HG03159 (cell line): ENCODE measurements at regions not wholly inside any gene's neighbourhood (a gene's known extent, or its start where the extent isn't known, plus 50 kb on each side); places are given as distances from the start of the nearest gene placed in this dataset.

Experiments used
- ATAC-seq: cut with Tn5 transposase; IDR thresholded peaks from one replicate; pipeline ENCODE4 v1.9.1; 2021; ENCODE audit warnings: mild to moderate bottlenecking, moderate library complexity; ENCODE audit not compliant: unreplicated experiment

DNA sequence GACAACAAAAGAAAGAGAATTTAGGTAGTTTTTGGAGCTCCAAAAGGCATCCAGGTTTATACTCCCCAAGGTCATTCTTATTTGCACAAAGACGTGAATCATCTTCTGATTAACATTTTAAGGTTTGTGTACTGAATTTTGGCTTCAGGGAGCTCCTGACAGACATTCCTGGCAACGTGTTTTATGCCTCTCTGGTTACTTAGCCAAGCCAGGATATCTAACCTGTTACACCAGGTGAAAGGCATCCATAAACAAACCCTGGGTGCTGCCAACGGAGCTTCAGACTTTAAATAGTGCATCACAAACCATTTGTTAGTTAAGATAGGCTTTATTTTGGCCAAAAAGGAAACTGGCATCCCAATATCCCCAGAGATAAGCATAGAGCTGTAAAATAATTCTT, 997.3 kb downstream of the ARAP2 start:
- ATAC-seq: no peak

DNA sequence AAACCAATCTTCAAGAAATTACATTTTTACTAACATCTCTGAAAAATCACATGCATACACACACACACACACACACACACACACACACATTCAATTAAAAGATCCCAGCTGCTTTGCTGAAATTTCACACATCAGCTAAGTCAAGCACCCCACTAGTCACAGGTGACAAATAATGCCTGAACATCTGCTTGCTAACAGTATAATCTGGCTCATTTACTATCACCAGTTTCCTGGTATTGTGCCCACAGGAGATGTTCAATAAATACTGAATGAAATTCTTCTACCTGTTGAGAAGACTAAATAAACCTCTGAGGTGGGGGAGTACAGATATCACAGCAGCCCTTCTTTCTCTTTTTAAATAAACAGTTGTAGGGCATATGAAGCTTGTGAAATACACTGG, 994.0 kb downstream of the ARAP2 start:
- ATAC-seq: no peak

GRCh38 chr4:35250761-35251160, 993.6 kb downstream of the ARAP2 start:
- ATAC-seq: no peak

DNA sequence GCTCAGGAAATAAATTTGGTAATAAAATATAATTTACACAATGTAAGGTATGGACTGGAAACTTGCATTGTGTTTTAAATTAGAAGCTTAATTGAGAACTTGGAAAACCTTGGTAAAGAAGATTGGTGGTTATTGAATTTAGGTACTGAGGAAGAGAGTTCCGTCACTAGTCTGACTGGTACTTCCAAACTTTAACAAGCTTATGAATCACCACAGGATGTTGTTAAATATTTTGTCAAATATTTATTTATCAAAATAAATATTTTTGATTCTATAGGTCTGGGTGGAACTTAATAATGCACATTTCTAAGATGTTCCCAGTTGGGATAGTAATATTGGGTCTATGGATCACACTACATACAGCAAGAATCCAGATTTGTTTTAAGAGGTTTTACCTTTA, 992.2 kb downstream of the ARAP2 start:
- ATAC-seq: no peak

- no peak for ATAC-seq
These were observed 991.4 kb downstream of the ARAP2 start for GRCh38 chr4:35252866-35253265.

DNA sequence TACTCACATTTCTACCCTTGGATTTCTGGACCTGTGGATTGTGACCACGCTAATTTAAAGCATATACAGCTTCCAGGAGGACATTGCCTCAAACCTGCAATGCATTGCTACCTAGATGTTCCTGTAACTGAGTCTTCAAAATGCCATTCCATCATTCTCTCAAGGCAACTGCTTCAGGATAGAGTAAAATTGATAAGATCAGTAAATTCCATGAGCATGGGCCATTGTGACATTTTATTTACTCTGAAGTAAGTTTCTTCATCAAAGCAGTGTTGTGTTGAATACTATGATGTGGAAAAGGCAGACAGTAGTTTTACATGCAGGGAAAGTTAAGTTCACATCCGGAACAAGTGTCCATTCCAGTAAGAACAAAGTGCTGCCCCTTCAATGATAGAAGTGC, 991.0 kb downstream of the ARAP2 start:
- ATAC-seq: no peak

DNA sequence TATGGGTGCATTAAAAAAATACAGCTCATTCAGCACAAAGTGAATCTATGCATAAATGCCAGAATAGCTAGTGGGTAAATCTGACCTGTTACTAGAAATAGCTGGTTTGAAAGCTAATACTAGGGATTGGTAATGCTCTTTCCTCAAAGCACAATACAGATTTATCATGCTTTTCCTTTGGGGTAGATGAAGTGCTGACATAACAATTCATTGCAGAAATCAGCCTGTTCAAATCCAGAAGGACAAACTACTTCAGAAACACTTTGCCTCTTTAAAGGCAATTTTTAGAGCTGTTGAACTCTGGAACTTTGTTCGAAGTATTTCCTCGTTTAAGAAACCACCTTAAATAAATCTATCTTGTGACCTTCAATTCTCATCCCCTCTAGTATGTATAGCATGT, 957.9 kb downstream of the ARAP2 start:
- no peak for ATAC-seq

DNA sequence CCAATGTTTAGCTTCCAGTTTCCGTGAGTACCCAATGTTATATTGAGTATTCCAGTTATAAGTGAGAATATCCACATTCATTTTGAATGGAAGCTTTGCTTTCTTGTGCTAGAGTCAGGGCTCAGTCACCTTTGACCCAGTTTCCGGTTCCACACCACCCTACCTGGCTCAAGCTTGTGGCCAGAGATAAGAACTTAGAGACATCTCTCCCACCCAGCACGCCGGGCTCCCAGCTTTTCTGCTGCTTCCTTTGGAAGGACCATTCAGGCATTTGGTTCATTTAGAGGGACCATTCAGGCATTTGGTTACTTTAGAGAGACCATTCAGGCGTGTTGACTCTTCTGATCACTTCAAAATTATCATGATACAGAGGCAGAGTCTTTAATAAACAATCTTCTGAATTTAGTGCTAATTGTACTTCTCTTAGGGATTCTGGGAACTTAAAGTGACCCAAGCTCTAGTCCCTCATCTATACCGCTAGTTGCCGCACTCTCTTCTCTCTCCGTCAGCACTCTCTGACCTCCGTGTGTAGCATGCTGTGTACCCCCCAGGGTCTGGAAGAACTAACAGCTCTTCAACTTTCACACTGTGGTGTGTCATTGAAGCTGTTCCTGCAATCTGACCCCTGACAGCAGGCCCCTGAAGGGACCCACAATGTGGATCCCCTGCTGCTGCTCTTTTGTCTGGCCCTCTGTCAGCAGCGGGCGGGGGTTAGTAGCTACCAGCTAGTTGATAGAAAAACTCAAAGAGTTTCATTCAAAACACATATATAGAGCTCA, 943.1 kb downstream of the ARAP2 start:
- ATAC-seq: no peak

DNA sequence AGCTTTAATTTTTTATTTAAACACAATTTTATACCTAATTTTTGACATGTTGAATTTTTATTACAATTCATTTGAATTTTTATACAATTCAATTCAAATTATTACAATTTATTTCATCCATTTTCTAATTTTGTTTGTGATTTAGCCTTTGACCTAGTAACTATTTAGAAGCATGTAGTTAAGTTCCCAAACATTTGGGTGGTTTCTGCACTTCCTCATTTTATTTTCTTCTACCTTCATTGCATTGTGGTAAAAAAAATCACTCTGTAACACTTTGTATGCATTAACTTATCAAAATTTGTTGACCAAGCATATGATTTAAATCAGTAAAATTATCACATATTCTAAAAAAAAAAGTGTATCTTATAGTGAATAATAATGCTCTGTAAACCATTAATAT, 928.9 kb downstream of the ARAP2 start:
- no peak for ATAC-seq

- no peak for ATAC-seq
These were observed 918.3 kb downstream of the ARAP2 start for GRCh38 chr4:35325908-35326453.

DNA sequence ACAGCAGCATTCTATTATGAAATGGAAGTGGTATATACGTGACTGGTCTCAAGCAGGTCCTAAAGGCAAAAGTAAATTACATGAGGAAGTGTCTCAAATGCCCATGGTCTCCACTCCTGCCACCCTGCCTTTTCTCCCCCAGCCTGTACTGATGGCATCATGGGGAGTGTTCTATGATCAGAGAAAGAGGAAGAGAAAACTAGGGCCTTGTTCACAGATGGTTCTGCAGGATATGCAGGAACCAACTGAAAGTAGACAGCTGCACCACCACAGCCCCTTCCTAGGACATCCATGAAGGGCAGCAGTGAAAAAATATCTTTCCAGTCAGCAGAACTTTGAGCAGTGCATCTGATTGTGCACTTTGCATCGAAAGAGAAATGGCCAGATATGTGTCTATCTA, 901.5 kb downstream of the ARAP2 start:
- ATAC-seq: no peak

DNA sequence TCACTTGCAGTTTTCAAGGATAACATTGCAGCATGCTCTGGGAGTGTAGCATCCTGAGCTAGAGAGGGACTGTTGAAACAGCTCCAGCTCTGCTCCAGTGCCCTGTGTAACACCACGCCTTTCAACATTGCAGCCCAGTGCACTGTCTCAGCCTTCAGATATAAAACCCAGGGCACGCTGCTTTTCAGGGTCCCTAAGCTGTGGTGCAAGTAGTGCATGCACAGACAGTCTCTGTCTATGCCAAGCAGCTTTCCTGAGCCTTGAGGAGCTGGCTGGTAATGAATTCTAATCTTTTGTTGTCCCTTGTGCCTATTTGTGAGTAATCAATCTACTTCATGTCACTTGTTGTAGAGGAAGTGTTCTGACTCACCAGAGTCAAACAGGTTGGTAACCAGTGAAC, 897.0 kb downstream of the ARAP2 start:
- no peak for ATAC-seq

DNA sequence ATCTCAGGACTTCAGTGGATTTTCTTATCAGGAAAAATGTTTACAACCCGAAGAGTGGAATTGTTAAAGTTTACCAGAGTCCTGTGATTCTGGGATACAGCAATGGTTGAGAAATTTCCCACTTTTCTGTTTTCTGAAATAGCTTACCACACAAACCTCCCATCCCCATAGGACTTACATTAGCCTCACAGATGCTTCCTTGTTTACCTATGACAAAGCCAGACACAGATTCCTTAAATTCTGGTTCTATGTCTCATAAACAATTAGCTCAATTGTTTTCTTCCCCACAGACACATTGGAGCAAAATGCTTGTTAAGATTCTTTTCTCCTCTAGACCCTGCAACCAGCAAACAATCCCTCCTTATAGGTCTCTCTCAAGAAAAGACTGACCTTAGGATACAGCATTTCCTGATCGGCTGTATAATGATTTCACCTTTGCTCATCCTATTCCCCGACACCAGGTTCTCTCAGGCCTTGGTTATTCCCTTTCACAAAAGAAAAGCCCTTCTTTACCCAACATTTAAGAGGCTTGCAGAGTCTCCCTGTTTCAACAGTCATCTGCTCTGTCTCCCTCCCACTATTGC, 886.2 kb downstream of the ARAP2 start:
- ATAC-seq: no peak

GRCh38 chr4:35364321-35364870, 879.9 kb downstream of the ARAP2 start:
- no peak for ATAC-seq

DNA sequence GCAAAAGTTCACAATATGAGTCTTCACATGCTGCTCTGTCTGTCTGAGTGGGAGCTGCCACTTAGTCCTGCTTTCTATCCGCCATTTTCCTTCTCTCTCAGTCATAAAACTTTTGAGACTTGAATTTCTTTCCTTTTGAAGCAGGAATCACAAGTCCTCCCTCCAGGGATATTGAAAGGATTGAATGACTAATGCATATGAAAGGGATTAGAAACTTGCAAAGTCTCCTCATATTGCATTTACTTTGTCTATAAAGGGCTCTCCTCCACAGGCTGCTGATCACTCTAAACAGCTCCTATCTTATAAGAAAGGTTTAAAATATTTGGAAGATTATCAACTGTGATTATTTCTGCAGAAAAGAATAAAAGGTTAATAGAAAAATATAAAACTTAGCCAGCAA, 879.1 kb downstream of the ARAP2 start:
- no peak for ATAC-seq

GRCh38 chr4:35399912-35400311, 844.4 kb downstream of the ARAP2 start:
- ATAC-seq: no peak

GRCh38 chr4:35423104-35423503, 821.2 kb downstream of the ARAP2 start:
- ATAC-seq: no peak

DNA sequence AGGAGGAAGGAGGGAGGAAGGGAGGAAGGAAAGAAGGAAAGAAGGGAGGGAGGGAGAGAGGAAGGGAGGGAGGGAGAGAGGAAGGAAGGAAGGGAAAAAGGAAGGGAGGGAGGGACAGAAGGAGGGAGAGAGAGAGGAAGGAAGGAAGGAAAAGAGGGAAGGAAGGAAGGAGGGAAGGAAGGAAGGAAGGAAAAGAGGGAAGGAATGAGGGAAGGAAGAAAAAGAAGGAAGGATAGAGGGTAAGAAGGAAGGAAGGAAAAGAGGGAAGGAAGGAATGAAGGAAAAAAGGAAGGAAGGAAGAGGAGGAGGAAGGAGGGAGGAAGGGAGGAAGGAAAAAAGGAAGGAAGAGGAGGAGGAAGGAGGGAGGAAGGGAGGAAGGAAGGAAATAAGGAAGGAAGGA, 796.8 kb downstream of the ARAP2 start:
- ATAC-seq: no peak

DNA sequence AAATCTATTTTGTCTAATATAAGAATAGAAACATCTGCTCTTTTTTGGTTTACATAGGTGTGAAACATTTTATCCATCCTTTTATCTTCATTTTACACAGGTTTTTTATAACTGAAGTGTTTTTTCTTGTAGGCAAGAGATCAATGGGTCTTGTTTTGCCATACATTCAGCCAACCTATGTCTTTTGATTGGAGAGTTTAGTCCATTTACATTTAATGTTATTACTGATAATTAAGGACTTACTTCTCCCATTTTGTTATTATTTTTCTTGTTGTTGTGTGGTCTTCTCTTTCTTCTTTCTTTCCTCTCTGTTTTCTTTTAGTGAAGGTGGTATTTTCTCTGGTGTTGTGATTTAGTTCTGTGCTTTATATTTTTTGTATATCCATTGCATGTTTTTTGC, 785.3 kb downstream of the ARAP2 start:
- no peak for ATAC-seq

- no peak for ATAC-seq
These were observed 782.2 kb downstream of the ARAP2 start for GRCh38 chr4:35461931-35462659.

DNA sequence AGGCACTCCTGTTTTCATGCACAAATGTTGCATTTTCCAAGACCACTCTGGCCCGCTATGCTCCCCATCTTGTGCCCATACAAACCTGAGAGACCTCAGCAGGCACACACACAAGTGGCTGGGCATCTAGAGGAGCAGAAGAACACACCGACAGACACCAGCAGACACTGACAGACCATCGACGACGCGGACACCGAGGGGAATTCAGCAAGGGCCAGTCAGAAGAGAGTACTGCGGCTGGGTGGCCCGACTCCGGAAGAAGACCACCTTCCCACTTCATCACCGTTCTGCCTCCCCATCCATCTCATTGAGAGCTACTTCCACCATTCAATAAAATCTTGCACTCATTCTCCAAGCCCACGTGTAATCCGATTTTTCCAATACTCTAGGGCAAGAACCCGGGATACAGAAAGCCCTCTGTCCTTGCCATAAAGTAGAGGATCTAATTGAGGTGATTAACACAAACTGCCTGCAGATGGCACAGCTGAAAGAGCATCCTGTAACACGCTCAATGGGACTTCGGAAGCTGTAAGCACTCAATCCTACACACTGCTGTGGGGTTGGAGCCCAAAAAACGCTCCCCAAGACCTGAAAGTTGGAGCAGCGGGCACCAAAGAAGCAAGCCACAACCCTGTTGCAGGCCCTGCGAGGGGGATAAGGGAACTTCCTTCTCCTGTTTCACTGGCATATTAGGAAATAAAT, 780.9 kb downstream of the ARAP2 start:
- ATAC-seq: no peak
